Activated T-cell treated with anti-CD3 and anti-CD28 coated beads, Interleukin-2, amount 50 U/mL, for 24 hours (primary cell): ENCODE measurements at regions not wholly inside any gene's neighbourhood (a gene's known extent, or its start where the extent isn't known, plus 50 kb on each side); places are given as distances from the start of the nearest gene placed in this dataset.
"Not testable (repeated sequence)": the region's sequence is repeated elsewhere in the genome, so short reads cannot be mapped to it uniquely, and the experiment has no call there.

Experiments
- DNase-seq: peaks from one replicate; pipeline ENCODE4 v3.0.0-alpha.2; 2020
- H3K27ac Mint-ChIP-seq: 2 replicates; pipeline ENCODE4 v1.8.0; 2020; ENCODE audit warnings: mild to moderate bottlenecking, mixed read lengths
- H3K27me3 Mint-ChIP-seq: 2 replicates; pipeline ENCODE4 v1.8.0; 2020; ENCODE audit warnings: mixed read lengths
- H3K36me3 Mint-ChIP-seq: 2 replicates; pipeline ENCODE4 v1.8.0; 2020; ENCODE audit warnings: low read depth, mixed read lengths
- H3K4me1 Mint-ChIP-seq: 2 replicates; pipeline ENCODE4 v1.8.0; 2020; ENCODE audit warnings: low read depth, mixed read lengths
- H3K4me3 Mint-ChIP-seq: 2 replicates; pipeline ENCODE4 v1.8.0; 2020; ENCODE audit warnings: mild to moderate bottlenecking, moderate library complexity, mixed read lengths
- H3K9me3 Mint-ChIP-seq: 2 replicates; pipeline ENCODE4 v1.8.0; 2020; ENCODE audit warnings: mixed read lengths

- Mint-ChIP-seq H3K27me3 (no peaks in the 10 kb centered on the region), H3K27ac (no peak overlapping the region), H3K36me3 (no peaks in the 10 kb centered on the region), H3K9me3 (no peaks in the 10 kb centered on the region), H3K4me3 (no peak overlapping the region), H3K4me1 (peaks cover 20% of the 10 kb centered on the region)
- DNase-seq, result no peak
Observed at GRCh38 chr15:31221936-31222515, 104.6 kb upstream of the KLF13 start.

- Mint-ChIP-seq H3K4me1 (peaks cover 18% of the 10 kb centered on the region), H3K27me3 (no peaks in the 10 kb centered on the region), H3K4me3 (no peak overlapping the region), H3K9me3 (no peaks in the 10 kb centered on the region), H3K36me3 (no peaks in the 10 kb centered on the region), H3K27ac (no peak overlapping the region)
- DNase-seq, result no peak
Observed at GRCh38 chr15:31222773-31223341, 103.8 kb upstream of the KLF13 start.

GRCh38 chr15:31223478-31224350 is 102.9 kb upstream of the KLF13 start:
- H3K27ac Mint-ChIP-seq, result no peak overlapping the region
- H3K27me3 Mint-ChIP-seq, result no peaks in the 10 kb centered on the region
- H3K4me3 Mint-ChIP-seq, result no peak overlapping the region
- no peak for DNase-seq
- H3K4me1 Mint-ChIP-seq, result peaks cover 18% of the 10 kb centered on the region
- no peaks in the 10 kb centered on the region for H3K36me3 Mint-ChIP-seq
- no peaks in the 10 kb centered on the region for H3K9me3 Mint-ChIP-seq

- H3K27ac Mint-ChIP-seq, H3K27me3 Mint-ChIP-seq, H3K9me3 Mint-ChIP-seq, DNase-seq, H3K4me3 Mint-ChIP-seq, H3K36me3 Mint-ChIP-seq: not testable (repeated sequence)
- H3K4me1 Mint-ChIP-seq, result peaks cover 18% of the 10 kb centered on the region
Observed at GRCh38 chr15:31224661-31225060, 102.0 kb upstream of the KLF13 start.

- no peaks in the 10 kb centered on the region for H3K9me3 Mint-ChIP-seq
- DNase-seq, result no peak
- no peaks in the 10 kb centered on the region for H3K27me3 Mint-ChIP-seq
- H3K27ac Mint-ChIP-seq, result no peak overlapping the region
- no peak overlapping the region for H3K4me3 Mint-ChIP-seq
- no peaks in the 10 kb centered on the region for H3K36me3 Mint-ChIP-seq
- H3K4me1 Mint-ChIP-seq, result peaks cover 18% of the 10 kb centered on the region
Observed at GRCh38 chr15:31225356-31225955, 101.2 kb upstream of the KLF13 start.

- H3K4me3 Mint-ChIP-seq, result no peak overlapping the region
- no peaks in the 10 kb centered on the region for H3K27me3 Mint-ChIP-seq
- H3K36me3 Mint-ChIP-seq, result no peaks in the 10 kb centered on the region
- no peak for DNase-seq
- no peak overlapping the region for H3K27ac Mint-ChIP-seq
- peaks cover 18% of the 10 kb centered on the region for H3K4me1 Mint-ChIP-seq
- H3K9me3 Mint-ChIP-seq, result no peaks in the 10 kb centered on the region
Observed at GRCh38 chr15:31226021-31226420, 100.6 kb upstream of the KLF13 start.

GRCh38 chr15:31227235-31227634 is 99.4 kb upstream of the KLF13 start:
- H3K4me3 Mint-ChIP-seq, result no peak overlapping the region
- H3K27ac Mint-ChIP-seq, result no peak overlapping the region
- peaks cover 13% of the 10 kb centered on the region for H3K4me1 Mint-ChIP-seq

GRCh38 chr15:31228011-31228484 is 98.6 kb upstream of the KLF13 start:
- no peak overlapping the region for H3K27ac Mint-ChIP-seq
- no peak overlapping the region for H3K4me3 Mint-ChIP-seq
- peaks cover 6% of the 10 kb centered on the region for H3K4me1 Mint-ChIP-seq
- H3K27me3 Mint-ChIP-seq, result no peaks in the 10 kb centered on the region
- no peaks in the 10 kb centered on the region for H3K9me3 Mint-ChIP-seq
- H3K36me3 Mint-ChIP-seq, result no peaks in the 10 kb centered on the region
- no peak for DNase-seq

More at GRCh38 chr15:31227235-31227634, 99.4 kb upstream of the KLF13 start:
- Mint-ChIP-seq H3K27me3 (no peaks in the 10 kb centered on the region), H3K9me3 (no peaks in the 10 kb centered on the region), H3K36me3 (no peaks in the 10 kb centered on the region)
- no peak for DNase-seq

- H3K27ac Mint-ChIP-seq, result no peak overlapping the region
- no peaks in the 10 kb centered on the region for H3K36me3 Mint-ChIP-seq
- no peak overlapping the region for H3K4me3 Mint-ChIP-seq
Observed at GRCh38 chr15:31228980-31229826, 97.4 kb upstream of the KLF13 start.

GRCh38 chr15:31230630-31231485 is 95.8 kb upstream of the KLF13 start:
- DNase-seq, result no peak
- H3K27ac Mint-ChIP-seq, result no peak overlapping the region
- H3K9me3 Mint-ChIP-seq, result no peaks in the 10 kb centered on the region
- H3K4me3 Mint-ChIP-seq, result no peak overlapping the region
- H3K36me3 Mint-ChIP-seq, result no peaks in the 10 kb centered on the region
- no peaks in the 10 kb centered on the region for H3K27me3 Mint-ChIP-seq
- H3K4me1 Mint-ChIP-seq, result no peaks in the 10 kb centered on the region

More at GRCh38 chr15:31228980-31229826, 97.4 kb upstream of the KLF13 start:
- no peak for DNase-seq
- Mint-ChIP-seq H3K27me3 (no peaks in the 10 kb centered on the region), H3K9me3 (no peaks in the 10 kb centered on the region), H3K4me1 (peaks cover 4% of the 10 kb centered on the region)

GRCh38 chr15:31234815-31235214 is 91.8 kb upstream of the KLF13 start:
- Mint-ChIP-seq H3K27ac (no peak overlapping the region), H3K27me3 (no peaks in the 10 kb centered on the region), H3K36me3 (no peaks in the 10 kb centered on the region), H3K4me3 (no peak overlapping the region), H3K4me1 (peaks cover 14% of the 10 kb centered on the region), H3K9me3 (no peaks in the 10 kb centered on the region)
- peak; percentile 7 for DNase-seq

- no peak overlapping the region for H3K4me3 Mint-ChIP-seq
Observed at GRCh38 chr15:31235311-31236183, 91.1 kb upstream of the KLF13 start.

More at GRCh38 chr15:31235311-31236183, 91.1 kb upstream of the KLF13 start:
- DNase-seq, result peak; percentile 7
- H3K27ac Mint-ChIP-seq, result no peak overlapping the region
- no peaks in the 10 kb centered on the region for H3K36me3 Mint-ChIP-seq
- peaks cover 16% of the 10 kb centered on the region for H3K4me1 Mint-ChIP-seq
- H3K9me3 Mint-ChIP-seq, result no peaks in the 10 kb centered on the region
- no peaks in the 10 kb centered on the region for H3K27me3 Mint-ChIP-seq
